WTC11 (cell line): ENCODE measurements at regions not wholly inside any gene's neighbourhood (a gene's known extent, or its start where the extent isn't known, plus 50 kb on each side); places are given as distances from the start of the nearest gene placed in this dataset.

Source experiments
- ATAC-seq: fragments of 200-7000 bp; cut with Tn5 transposase; 2 replicates; pipeline ENCODE4 v1.10.0; 2021; ENCODE audit warnings: mild to moderate bottlenecking, moderate library complexity
- CTCF ChIA-PET: fragments of 300-600 bp; sonication (Branson Sonifier 250); formaldehyde crosslinking; loops from one replicate; lab custom pipeline; 2021; ENCODE audit warnings: antibody characterized with exemption; lab: Charles Lee
- POLR2A ChIA-PET: fragments of 350-600 bp; sonication (Branson Sonifier 250); formaldehyde crosslinking; loops from one replicate; lab custom pipeline; 2021; ENCODE audit warnings: antibody characterized with exemption; lab: Charles Lee
- DNase-seq: peaks from one replicate; pipeline ENCODE4 v3.0.0; 2021; ENCODE audit warnings: low spot score
- H3K27ac Mint-ChIP-seq: 2 replicates; pipeline ENCODE4 v1.8.0; 2021; ENCODE audit warnings: mixed read lengths
- H3K27me3 Mint-ChIP-seq: 2 replicates; pipeline ENCODE4 v1.8.0; 2021; ENCODE audit warnings: low read depth, mild to moderate bottlenecking, moderate library complexity, mixed read lengths
- H3K36me3 Mint-ChIP-seq: 2 replicates; pipeline ENCODE4 v1.8.0; 2021; ENCODE audit warnings: mixed read lengths
- H3K4me1 Mint-ChIP-seq: 2 replicates; pipeline ENCODE4 v1.8.0; 2022; ENCODE audit warnings: mixed read lengths
- H3K4me3 Mint-ChIP-seq: 2 replicates; pipeline ENCODE4 v1.8.0; 2021; ENCODE audit warnings: mild to moderate bottlenecking, moderate library complexity, mixed read lengths
- H3K9me3 Mint-ChIP-seq: 2 replicates; pipeline ENCODE4 v1.8.0; 2021; ENCODE audit warnings: mixed read lengths
- ATF2 ChIP-seq: sonication (generic); formaldehyde crosslinking; IDR thresholded peaks from 2 replicates; pipeline ENCODE4 v1.8.1; 2022; ENCODE audit warnings: low read depth, missing genetic modification reagents, borderline replicate concordance
- ATF6 ChIP-seq: sonication (generic); formaldehyde crosslinking; IDR thresholded peaks from 2 replicates; pipeline ENCODE4 v1.8.1; 2023; ENCODE audit warnings: mild to moderate bottlenecking, missing genetic modification reagents
- E2F4 ChIP-seq: sonication (generic); formaldehyde crosslinking; IDR thresholded peaks from 2 replicates; pipeline ENCODE4 v1.8.1; 2022; ENCODE audit warnings: low read depth, mild to moderate bottlenecking, moderate library complexity, missing genetic modification reagents, borderline replicate concordance
- ETV6 ChIP-seq: sonication (generic); formaldehyde crosslinking; IDR thresholded peaks from 2 replicates; pipeline ENCODE4 v1.8.1; 2022; ENCODE audit warnings: mild to moderate bottlenecking, missing genetic modification reagents
- GRHL2 ChIP-seq: fragments of 250-450 bp; sonication (Bioruptor Pico); IDR thresholded peaks from 2 replicates; pipeline ENCODE4 v1.8.0; 2022; ENCODE audit warnings: mild to moderate bottlenecking, moderate library complexity; ENCODE audit not compliant: insufficient replicate concordance, severe bottlenecking
- JAZF1 ChIP-seq: fragments of 250-450 bp; sonication (Bioruptor Pico); IDR thresholded peaks from 2 replicates; pipeline ENCODE4 v1.9.0; 2021; ENCODE audit warnings: moderate library complexity, mild to moderate bottlenecking, inconsistent platforms
- NFATC4 ChIP-seq: fragments of 250-450 bp; sonication (Bioruptor Pico); IDR thresholded peaks from 2 replicates; pipeline ENCODE4 v1.9.0; 2021; ENCODE audit warnings: mild to moderate bottlenecking
- NFE2L1 ChIP-seq: sonication (generic); formaldehyde crosslinking; IDR thresholded peaks from 2 replicates; pipeline ENCODE4 v1.8.1; 2023; ENCODE audit warnings: missing genetic modification reagents
- NFYB ChIP-seq: sonication (generic); formaldehyde crosslinking; conservative IDR thresholded peaks from 2 replicates; pipeline ENCODE4 v1.8.0; 2022; ENCODE audit warnings: low read depth, missing genetic modification reagents
- OVOL2 ChIP-seq: fragments of 250-450 bp; sonication (Bioruptor Pico); IDR thresholded peaks from 2 replicates; pipeline ENCODE4 v1.9.0; 2021; ENCODE audit warnings: mild to moderate bottlenecking, borderline replicate concordance
- RELA ChIP-seq: sonication (generic); formaldehyde crosslinking; IDR thresholded peaks from 2 replicates; pipeline ENCODE4 v1.8.1; 2022; ENCODE audit warnings: missing genetic modification reagents, mild to moderate bottlenecking, borderline replicate concordance
- SMAD3 ChIP-seq: sonication (generic); formaldehyde crosslinking; IDR thresholded peaks from 2 replicates; pipeline ENCODE4 v1.8.0; 2022; ENCODE audit warnings: missing genetic modification reagents, mild to moderate bottlenecking, borderline replicate concordance
- TCF7 ChIP-seq: sonication (generic); formaldehyde crosslinking; IDR thresholded peaks from 2 replicates; pipeline ENCODE4 v1.8.0; 2022; ENCODE audit warnings: mild to moderate bottlenecking, low read depth, missing genetic modification reagents, moderate library complexity
- TEAD1 ChIP-seq: sonication (generic); formaldehyde crosslinking; IDR thresholded peaks from 2 replicates; pipeline ENCODE4 v1.8.0; 2022; ENCODE audit warnings: mild to moderate bottlenecking, missing genetic modification reagents
- ZBTB43 ChIP-seq: sonication (generic); formaldehyde crosslinking; IDR thresholded peaks from 2 replicates; pipeline ENCODE4 v1.8.1; 2023; ENCODE audit warnings: mild to moderate bottlenecking, missing genetic modification reagents
- ZNF138 ChIP-seq: sonication (generic); formaldehyde crosslinking; conservative IDR thresholded peaks from 2 replicates; pipeline ENCODE4 v1.8.1; 2022; ENCODE audit warnings: mild to moderate bottlenecking, moderate library complexity, missing genetic modification reagents
- ZNF219 ChIP-seq: sonication (generic); formaldehyde crosslinking; IDR thresholded peaks from 2 replicates; pipeline ENCODE4 v1.8.0; 2023; ENCODE audit warnings: missing genetic modification reagents, mild to moderate bottlenecking, borderline replicate concordance
- ZNF416 ChIP-seq: fragments of 250-450 bp; sonication (Bioruptor Pico); IDR thresholded peaks from 2 replicates; pipeline ENCODE4 v1.9.0; 2021; ENCODE audit warnings: mild to moderate bottlenecking, inconsistent platforms
- ZNF512 ChIP-seq: sonication (generic); formaldehyde crosslinking; IDR thresholded peaks from 2 replicates; pipeline ENCODE4 v1.8.1; 2022; ENCODE audit warnings: missing genetic modification reagents, borderline replicate concordance
- ZNF532 ChIP-seq: fragments of 250-450 bp; sonication (Bioruptor Pico); IDR thresholded peaks from 2 replicates; pipeline ENCODE4 v1.9.0; 2021; ENCODE audit warnings: mild to moderate bottlenecking, borderline replicate concordance

- Mint-ChIP-seq H3K4me1 (peaks cover 12% of the 10 kb centered on the region), H3K4me3 (no peak overlapping the region), H3K27me3 (no peaks in the 10 kb centered on the region), H3K9me3 (no peaks in the 10 kb centered on the region), H3K36me3 (no peaks in the 10 kb centered on the region), H3K27ac (no peak overlapping the region)
- DNase-seq (no peak), ATAC-seq (no peak)
- TF ChIP-seq ATF2 (CRISPR knock-in tag) (no peak), ETV6 (CRISPR knock-in tag) (no peak), E2F4 (no peak), TCF7 (CRISPR knock-in tag) (no peak), TEAD1 (no peak), JAZF1 (CRISPR knock-in tag) (no peak), RELA (CRISPR knock-in tag) (no peak), OVOL2 (CRISPR knock-in tag) (no peak), ZNF532 (no peak), SMAD3 (CRISPR knock-in tag) (no peak), ATF6 (CRISPR knock-in tag) (no peak), NFE2L1 (no peak), GRHL2 (CRISPR knock-in tag) (no peak), NFYB (no peak), ZNF512 (CRISPR knock-in tag) (no peak), ZNF416 (CRISPR knock-in tag) (no peak), ZNF219 (no peak), ZNF138 (CRISPR knock-in tag) (no peak), ZBTB43 (CRISPR knock-in tag) (no peak), NFATC4 (CRISPR knock-in tag) (no peak)
- ChIA-PET POLR2A (no interaction called here), CTCF (interaction anchor here (0.6 to 2.2 kb wide), 4 partner anchors 65 to 224 kb away, joined by 3 to 22 read pairs (median 3); partner anchors contain the start of gene SOX4)
Measured at GRCh38 chr6:21522143-21522747, 71.3 kb upstream of the SOX4 start.
